ENCODE measurements at regions not wholly inside any gene's neighbourhood (a gene's known extent, or its start where the extent isn't known, plus 50 kb on each side); places are given as distances from the start of the nearest gene placed in this dataset.

DNA sequence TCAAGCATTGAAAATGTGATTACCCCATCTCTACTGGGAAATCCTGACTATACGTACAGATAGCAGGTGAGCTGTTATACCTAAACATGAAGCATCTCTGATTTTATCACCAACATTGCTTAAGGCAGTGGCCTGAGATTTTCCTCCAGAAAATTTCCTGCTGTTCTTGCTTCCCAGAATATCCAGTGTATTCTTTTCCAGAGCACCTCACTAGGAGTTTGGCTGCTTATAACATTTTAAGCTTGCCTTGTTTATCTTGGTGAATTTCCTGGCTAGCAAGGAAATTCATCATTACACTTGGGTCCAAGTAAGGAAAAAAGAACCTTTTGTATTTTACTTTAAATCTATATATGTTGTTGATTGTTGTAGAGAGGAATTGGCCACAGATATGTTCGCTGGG lies 73.0 kb upstream of the CLCN4 start:
- DNase-seq (ENCODE audit: low read depth): no peak

DNA sequence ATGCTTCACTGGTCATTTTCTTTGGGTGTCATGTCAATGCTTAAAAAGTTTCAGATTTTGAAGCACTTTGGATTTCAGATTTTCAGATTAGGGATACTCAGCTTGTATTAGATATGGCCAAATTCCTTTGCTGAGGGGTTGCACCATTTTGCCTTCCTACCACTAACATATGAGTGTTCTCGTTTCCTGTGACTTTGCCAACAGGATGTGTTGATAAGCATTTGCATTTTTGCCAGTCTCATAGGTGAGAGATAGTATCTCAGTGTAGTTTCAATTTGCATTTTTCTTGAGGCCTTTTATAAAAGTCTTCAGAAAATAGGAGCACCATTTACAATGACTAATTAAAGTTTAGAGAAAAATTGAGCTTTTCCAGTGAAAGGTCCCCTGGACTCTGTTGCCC lies 71.6 kb upstream of the CLCN4 start:
- DNase-seq (ENCODE audit: low read depth): no peak

DNA sequence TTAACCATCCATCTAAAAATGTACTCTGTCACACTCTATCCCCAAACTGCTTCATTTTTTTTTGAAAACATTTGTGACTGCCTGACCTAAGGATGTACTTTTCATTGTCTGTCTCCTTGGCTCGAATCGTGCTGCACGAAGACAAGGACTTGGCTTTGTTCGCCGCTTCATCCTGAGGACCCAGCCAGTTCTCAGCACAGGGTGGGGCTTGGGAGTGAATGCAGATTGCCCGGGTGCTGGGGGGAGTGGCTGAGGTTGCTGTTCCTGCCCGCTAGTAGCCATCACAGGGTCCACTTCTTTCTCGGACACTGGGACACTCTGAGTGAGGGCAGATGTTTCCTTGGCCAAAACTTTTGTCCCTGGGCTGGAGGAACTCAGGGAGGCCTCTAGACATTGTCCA lies 70.1 kb upstream of the CLCN4 start:
- DNase-seq (ENCODE audit: low read depth): no peak

DNA sequence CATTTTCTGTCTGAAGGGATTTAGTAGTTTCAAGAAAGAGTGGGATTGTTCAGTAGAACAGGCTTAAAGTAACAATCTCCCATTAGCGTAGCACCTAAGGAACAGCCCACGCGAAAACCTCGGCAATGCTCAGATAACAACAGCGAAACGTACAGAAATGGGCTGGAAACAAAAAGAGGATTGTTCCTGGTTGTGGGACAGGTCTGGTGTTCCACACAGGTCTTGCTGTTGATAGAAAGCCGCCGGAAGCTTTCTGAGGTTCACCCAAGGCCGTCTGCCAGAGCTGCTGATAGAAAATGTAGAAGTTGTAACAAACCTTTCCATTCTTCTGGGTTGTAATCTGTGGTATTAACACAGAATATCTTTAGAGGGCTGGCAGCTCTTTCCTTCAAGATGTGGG lies 69.4 kb upstream of the CLCN4 start:
- no peak for DNase-seq (ENCODE audit: low read depth)

DNA sequence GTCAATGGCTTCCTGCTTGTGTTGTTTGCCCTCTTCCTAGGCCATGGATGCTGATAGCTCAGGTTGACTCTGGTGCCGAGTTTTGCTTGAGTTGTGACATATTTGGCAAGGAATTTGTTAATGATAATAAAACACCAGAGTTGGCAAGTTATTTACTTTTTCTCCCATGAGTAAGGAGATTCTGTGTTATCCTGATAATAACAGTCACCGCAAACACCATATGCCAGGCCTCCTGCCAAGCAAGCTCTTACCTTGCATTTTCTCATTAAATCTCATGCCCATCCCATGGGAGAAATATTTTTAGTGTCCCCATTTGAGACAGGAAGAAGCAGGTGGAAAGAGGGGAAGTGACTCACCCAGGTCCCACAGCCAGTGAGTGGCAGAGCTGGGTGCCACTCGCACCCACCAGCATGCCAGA lies 67.4 kb upstream of the CLCN4 start:
- DNase-seq (ENCODE audit: low read depth): no peak

DNA sequence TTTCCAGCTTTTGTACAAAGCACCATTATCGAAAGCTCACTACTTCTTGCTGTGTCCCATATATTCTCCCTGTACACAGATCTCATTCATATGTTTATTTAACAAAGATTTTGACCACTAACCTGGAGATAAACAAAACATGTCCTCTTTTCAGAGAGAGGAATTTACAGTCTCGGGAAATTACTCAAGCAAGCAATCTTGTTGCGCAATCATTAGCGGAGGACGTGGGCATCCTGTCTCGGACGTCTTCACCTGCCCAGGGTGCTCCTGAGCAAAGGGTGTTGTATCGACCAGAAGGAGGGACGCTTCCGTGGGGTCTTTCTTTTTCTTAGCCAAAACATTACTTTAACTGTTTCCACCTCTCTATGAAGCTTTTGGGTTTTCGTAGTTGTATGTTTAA lies 66.5 kb upstream of the CLCN4 start:
- no peak for DNase-seq (ENCODE audit: low read depth)

DNA sequence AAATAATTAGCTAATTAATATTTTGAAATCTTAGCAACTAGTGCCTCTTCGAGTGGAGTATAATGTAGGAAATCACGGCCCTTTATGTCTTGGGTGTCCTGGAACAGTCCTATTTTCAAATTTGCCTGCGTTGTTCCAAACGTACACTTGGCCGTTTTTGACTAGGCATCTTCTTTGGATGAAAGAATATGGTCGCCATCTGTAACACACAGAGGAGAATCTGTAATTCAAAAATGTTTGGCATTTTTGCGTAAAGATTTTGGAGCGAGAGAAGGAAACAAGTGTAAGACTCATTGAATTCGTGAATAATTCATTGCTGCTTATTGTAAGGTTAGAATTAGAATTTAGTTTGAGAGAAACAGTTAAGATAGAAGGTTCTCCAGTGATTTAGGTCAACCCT lies 61.5 kb upstream of the CLCN4 start:
- DNase-seq (ENCODE audit: low read depth): no peak

DNA sequence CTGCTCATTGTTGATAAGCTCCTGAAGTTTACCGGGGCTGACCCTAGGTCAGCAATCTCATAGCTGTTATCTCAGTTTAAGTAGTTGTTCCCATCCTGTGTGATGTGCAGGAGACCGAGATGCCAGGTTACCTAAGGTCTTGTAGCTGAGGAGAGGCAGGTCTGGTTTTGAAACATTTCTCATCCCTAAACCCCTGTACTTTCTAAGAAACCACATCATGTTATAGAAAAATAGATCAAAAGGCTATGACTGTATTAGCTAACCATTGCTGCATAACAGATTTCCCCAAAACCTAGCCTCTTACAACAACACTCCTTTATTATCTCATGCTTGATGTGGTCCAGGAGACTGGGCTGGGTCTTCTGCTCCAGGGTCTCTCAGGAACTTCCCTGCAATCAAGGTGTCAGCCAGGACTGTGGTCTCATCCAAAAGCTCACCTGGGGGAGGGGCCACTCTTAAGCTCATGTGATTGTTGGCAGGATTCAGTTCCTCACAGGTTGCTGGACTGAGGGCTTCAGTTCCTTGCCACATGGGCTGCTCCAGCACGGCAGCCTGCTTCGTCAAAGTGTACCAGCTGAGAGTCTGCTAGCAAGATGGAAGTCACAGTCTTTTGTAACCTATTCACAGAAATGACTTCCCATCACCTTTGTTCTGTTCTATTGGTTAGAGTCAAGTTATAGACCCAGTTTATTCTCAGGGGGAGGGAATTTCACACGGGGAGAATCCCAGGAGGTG lies 60.9 kb upstream of the CLCN4 start:
- no peak for DNase-seq (ENCODE audit: low read depth)

DNA sequence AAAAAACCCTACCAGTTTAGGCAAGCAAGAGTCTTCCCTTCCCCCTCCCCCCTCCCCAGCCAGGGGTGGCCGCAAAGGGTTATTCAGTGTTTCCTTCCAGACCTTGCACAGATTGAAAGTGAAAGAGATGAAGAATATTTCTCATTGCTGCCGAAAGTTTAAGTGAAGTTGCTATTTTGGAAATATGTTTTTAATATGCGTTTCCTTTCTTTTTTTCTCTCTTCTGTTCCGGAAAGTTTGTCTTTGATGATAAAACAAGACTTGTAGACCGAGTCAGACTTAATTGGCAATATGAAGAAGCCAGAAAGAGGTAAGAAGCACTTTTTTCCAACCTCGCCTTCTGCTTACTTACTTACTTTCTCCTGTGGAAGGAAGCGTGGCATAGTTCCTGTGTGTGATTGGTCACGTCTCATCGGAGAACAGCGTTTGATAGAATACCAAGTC lies 58.5 kb upstream of the CLCN4 start:
- DNase-seq (ENCODE audit: low read depth): peak; percentile 34

DNA sequence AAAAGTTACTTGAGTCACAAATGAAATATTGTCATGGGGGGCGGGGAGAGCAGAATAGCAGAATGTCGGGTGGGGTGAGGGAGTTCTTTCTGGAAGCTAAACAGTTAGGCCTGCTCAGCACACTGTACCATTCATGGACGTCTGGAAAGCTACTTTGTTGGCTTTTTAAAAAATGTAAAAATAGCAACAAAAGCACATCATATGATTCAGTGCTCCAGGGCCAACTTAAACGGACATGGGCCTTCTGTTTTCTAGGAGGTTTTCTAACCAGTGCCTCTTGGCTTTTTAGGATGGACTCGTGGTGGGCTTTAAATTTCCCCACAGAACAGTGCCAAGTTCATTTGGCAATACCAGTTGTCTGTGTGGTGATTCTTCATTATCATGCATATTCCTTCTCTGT lies 57.4 kb upstream of the CLCN4 start:
- no peak for DNase-seq (ENCODE audit: low read depth)

DNA sequence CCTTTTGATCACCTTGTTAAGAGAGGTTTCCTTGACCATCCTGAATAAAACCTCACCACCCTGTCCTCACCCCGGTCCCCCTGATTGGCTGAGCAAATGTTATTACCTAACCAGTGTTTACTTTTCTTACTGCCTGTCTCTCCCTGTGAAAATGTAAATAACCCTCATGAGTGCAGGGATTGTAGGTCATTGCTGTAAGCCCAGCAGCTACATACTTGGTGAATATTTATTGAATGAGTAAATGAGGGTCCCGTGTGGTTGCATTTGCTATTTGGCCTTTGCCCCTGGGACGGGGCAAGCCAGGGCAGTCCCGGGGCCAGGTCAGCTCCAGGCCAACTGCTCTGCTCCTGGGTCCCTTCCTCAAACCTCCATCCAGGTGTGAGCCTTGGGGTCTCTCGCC lies 55.5 kb upstream of the CLCN4 start:
- DNase-seq (ENCODE audit: low read depth): no peak

DNA sequence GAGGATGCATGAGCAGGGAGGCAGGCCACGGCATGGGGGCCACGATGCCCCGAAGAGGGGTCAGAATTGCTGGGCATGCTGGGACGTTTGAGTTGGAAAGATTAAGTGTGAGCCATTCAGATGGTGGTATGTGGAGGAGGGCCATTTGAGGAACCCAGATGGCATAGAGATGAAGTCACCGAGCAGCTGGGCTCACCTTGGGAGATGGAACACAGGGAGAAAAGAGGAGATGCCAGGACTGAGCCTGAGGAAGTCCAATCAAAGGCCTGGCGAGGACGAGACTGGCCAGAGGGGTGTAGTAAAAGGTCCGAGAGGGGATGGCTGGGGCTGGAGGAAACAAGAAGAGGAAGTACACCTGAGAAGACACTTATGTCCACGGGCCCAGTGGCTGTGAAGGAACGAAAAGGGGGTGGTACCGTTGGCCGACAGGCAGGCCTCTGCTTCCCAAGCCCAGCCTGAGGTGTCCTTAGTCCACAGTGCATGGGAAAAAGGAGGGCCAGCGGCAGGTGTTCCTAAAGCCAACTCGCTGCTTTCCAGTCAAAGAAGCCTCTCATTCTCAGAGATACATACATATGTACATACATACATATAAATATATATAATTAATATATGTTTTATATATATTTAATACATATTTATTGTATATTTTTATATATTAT lies 54.6 kb upstream of the CLCN4 start:
- DNase-seq (ENCODE audit: low read depth): no peak

DNA sequence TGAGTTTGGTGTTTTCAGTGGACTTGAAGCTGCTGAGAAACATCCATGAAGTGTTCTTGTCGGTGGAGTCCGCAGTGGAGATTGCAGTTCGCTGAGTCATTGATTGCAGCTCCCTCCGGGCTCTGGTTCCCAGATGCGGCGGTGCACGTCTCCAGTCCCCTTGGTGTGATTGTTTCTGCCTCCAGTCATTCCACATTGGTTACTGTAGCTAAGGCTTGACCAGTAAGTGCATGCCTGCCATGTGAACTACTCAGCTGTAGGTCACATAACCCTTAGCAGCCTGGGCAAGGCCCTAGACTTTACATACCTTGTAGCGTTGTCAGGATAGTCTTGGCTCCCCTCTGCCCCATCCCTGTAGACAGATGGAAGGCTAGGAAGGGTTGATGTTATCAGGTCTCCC lies 53.8 kb upstream of the CLCN4 start:
- DNase-seq (ENCODE audit: low read depth): no peak

DNA sequence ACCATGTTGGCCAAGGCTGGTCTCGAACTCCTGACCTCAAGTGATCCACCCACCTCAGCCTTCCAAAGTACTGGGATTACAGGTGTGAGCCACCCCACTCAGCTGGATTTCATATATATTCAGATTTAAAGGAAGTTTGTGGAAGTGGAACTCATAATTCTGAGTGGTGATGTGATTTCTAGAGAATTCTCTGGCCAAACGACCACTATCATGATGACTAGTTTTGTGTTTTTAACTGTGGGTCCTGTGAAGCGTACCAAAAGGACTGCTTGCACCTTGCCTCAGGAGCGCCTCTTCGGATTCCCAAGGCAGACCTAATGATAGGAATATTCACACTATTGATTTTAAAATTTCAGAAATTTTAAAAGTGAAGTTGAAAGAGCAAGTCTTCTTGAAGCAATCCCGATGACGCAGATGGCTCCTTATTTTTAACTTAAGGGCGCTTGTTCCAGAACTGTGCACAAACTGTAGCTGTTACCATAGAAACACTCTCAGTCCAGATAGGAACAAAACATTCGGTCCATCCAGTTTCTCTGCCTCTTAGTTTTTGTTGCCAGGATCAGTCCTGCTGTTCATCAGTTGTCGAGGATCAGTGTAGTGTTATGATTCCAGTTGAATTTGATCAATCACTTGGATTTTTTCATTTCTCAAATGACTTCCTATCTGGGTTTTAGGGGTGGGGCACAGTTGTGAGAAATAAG lies 51.7 kb upstream of the CLCN4 start:
- no peak for DNase-seq (ENCODE audit: low read depth)

DNA sequence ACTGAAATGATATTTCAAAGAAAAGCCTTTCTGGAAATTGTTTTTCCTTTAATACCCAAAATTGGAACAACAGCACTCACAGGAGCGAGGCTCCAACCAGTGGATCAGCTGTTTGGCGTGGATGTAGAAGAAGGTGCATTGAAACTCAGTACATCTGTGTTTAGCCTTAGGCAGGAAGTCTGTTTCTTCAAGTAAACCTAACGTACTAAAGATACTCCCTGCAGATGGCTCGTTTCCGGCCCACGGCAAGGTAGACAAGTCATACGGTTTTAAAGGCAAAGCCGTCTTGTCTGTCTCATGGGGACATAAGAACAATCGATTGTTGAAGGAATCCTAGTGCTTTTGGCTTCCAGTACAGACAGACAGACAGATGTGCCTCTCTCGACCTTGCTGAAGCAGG lies 50.0 kb upstream of the CLCN4 start:
- no peak for DNase-seq (ENCODE audit: low read depth)

Data from stimulated activated CD8-positive, alpha-beta memory T cell treated with anti-CD3 and anti-CD28 coated beads, Interleukin-4, amount 100 ng/mL, for 24 hours (primary cell).